ENCODE measurements at regions not wholly inside any gene's neighbourhood (a gene's known extent, or its start where the extent isn't known, plus 50 kb on each side); places are given as distances from the start of the nearest gene placed in this dataset.

DNA sequence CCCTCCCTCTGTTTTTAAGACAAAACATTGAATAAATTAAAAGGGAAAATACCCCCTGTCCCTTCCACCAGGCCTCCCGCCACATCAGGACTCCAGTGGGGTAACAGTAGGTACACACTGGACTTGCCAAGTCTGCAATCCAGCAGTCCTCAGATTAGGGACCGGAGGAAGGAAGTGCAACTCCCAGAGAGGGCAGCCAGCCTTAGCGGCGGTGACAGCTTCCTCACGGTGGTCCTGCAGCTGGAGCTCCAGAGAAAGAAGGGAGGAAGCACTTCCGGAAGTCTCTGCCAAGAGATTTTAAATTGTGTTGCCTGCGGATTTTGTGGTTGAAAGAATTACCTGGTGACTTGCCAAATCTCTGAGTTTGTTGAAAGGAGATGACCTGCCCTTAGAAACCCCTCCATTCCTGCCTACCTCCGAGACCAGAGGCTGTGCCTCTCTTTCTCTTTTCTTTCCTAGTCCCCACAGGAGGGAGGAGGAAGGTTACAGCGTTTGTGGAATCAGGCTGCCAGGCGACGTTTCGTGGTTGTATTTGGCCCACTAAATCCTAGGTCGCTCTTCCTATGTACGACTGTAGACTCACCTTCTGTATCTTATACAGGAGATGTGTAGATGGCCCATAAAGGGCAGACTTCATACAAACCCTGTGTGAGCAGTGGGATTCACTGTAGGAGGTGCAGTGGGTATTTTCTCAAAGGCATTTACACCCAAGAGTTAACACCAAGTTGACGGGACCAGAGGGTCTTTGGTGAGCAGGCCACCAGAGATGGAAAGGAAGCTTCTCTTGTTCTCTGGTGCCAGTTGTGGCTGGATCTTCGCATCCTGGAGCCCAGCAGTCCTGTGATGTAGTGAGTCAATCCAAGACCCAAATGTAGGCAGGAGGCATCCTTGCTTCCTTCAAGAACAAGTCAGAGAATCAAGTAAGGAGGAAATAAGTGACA, 77.9 kb downstream of the INSIG1 start:
- BruUV-seq (replicated peaks), result no TSS peak
- Histone ChIP-seq H3K4me3 (ENCODE audit: low read depth in 2 of 2, low read length in 2 of 2) (no peak overlapping the region), H3K36me3 (ENCODE audit: control insufficient read depth, insufficient read depth, low read length) (0 out of 2 replicates have a peak, but pooled peaks cover 3% of the 10 kb centered on the region), H3K9me3 (ENCODE audit: control insufficient read depth, insufficient read depth, low read depth, low read length) (no peaks in the 10 kb centered on the region), H3K4me1 (ENCODE audit: control insufficient read depth, insufficient read depth, low read length) (peaks cover 4% of the 10 kb centered on the region), H3K27me3 (ENCODE audit: control insufficient read depth, insufficient read depth, low read length) (peaks cover 57% of the 10 kb centered on the region), H3K27ac (ENCODE audit: low read length) (no peak overlapping the region)
- DNase-seq (ENCODE audit: low read depth, low spot score) (no peak), ATAC-seq (no peak)
- ChIA-PET POLR2A (no interaction called here), CTCF (no interaction called here)
- TF ChIP-seq, protein P1, sequence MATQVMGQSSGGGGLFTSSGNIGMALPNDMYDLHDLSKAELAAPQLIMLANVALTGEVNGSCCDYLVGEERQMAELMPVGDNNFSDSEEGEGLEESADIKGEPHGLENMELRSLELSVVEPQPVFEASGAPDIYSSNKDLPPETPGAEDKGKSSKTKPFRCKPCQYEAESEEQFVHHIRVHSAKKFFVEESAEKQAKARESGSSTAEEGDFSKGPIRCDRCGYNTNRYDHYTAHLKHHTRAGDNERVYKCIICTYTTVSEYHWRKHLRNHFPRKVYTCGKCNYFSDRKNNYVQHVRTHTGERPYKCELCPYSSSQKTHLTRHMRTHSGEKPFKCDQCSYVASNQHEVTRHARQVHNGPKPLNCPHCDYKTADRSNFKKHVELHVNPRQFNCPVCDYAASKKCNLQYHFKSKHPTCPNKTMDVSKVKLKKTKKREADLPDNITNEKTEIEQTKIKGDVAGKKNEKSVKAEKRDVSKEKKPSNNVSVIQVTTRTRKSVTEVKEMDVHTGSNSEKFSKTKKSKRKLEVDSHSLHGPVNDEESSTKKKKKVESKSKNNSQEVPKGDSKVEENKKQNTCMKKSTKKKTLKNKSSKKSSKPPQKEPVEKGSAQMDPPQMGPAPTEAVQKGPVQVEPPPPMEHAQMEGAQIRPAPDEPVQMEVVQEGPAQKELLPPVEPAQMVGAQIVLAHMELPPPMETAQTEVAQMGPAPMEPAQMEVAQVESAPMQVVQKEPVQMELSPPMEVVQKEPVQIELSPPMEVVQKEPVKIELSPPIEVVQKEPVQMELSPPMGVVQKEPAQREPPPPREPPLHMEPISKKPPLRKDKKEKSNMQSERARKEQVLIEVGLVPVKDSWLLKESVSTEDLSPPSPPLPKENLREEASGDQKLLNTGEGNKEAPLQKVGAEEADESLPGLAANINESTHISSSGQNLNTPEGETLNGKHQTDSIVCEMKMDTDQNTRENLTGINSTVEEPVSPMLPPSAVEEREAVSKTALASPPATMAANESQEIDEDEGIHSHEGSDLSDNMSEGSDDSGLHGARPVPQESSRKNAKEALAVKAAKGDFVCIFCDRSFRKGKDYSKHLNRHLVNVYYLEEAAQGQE (IDR thresholded peaks at IDR 0.05; ENCODE audit: insufficient read depth in 1 of 2, low read depth in 2 of 2, low read length in 1 of 2), result no peak
- TF ChIP-seq SIN3A (IDR thresholded peaks at IDR 0.05; ENCODE audit: borderline replicate concordance, insufficient read depth, low read depth, low read length) (no peak), POLR2AphosphoS5 (IDR thresholded peaks at IDR 0.05; ENCODE audit: low read depth, low read length) (no peak)
- TF ChIP-seq, protein P2, sequence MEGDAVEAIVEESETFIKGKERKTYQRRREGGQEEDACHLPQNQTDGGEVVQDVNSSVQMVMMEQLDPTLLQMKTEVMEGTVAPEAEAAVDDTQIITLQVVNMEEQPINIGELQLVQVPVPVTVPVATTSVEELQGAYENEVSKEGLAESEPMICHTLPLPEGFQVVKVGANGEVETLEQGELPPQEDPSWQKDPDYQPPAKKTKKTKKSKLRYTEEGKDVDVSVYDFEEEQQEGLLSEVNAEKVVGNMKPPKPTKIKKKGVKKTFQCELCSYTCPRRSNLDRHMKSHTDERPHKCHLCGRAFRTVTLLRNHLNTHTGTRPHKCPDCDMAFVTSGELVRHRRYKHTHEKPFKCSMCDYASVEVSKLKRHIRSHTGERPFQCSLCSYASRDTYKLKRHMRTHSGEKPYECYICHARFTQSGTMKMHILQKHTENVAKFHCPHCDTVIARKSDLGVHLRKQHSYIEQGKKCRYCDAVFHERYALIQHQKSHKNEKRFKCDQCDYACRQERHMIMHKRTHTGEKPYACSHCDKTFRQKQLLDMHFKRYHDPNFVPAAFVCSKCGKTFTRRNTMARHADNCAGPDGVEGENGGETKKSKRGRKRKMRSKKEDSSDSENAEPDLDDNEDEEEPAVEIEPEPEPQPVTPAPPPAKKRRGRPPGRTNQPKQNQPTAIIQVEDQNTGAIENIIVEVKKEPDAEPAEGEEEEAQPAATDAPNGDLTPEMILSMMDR (IDR thresholded peaks at IDR 0.05), result no peak
- in situ Hi-C loops (cut with HindIII; ENCODE audit: low pct_unique_long_range_greater_than_20kb, low sequenced_read_pairs), result no loop called here
- intact Hi-C loops (cut with micrococcal nuclease; ENCODE audit: unreplicated experiment), result no loop called here

DNA sequence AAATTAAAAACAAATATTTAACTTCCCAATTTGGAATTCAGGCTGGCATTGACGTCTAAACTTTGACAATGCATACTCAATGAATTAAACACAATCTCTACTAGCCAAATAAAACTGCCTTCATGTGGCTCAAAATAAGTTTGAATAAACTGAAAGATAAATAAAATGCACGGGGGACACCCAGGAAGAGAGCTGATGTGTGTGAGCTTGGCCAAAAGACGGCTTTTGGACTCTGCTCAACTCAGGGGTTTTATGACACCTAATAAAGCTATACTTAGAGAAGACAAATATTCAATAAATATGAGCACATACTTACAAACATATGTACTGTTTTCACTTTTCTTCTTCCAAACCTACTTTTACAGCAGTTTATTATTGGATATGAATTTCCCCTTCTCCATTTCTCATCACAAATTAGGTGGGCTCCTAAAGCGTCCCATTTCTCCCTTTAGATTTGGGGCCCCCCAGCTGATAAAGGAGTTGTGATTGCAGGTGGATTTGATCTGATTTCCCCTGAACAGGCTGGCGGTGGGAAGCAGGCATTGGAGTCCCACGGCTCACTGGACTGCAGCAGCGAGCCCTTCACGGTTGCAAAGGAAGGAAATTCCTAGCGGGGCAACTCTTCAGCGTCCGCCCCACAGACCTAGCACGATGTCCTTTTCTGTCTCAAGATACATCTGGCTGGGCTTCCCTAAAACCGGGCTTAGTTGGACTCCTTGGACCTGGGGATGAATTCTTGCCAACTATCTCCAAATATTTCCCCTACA, 79.6 kb downstream of the INSIG1 start:
- BruUV-seq (replicated peaks), result no TSS peak
- DNase-seq (ENCODE audit: low read depth, low spot score), result no peak
- H3K27ac ChIP-seq (ENCODE audit: low read length), result no peak overlapping the region
- H3K27me3 ChIP-seq (ENCODE audit: control insufficient read depth, insufficient read depth, low read length), result peaks cover 60% of the 10 kb centered on the region
- 0 out of 2 replicates have a peak, but pooled peaks cover 3% of the 10 kb centered on the region for H3K36me3 ChIP-seq (ENCODE audit: control insufficient read depth, insufficient read depth, low read length)
- POLR2A ChIA-PET, result no interaction called here
- 0 out of 2 replicates have a peak, but pooled peaks have one; percentile 13 for ATAC-seq
- intact Hi-C loops (cut with micrococcal nuclease; ENCODE audit: unreplicated experiment), result no loop called here
- in situ Hi-C loops (cut with HindIII; ENCODE audit: low pct_unique_long_range_greater_than_20kb, low sequenced_read_pairs), result no loop called here
- no peak for TF ChIP-seq POLR2AphosphoS5 (IDR thresholded peaks at IDR 0.05; ENCODE audit: low read depth, low read length)
- no peak for TF ChIP-seq SIN3A (IDR thresholded peaks at IDR 0.05; ENCODE audit: borderline replicate concordance, insufficient read depth, low read depth, low read length)
- no peak for TF ChIP-seq TCF7L2 (IDR thresholded peaks at IDR 0.05; ENCODE audit: low read depth, low read length)
- peaks cover 4% of the 10 kb centered on the region for H3K4me1 ChIP-seq (ENCODE audit: control insufficient read depth, insufficient read depth, low read length)
- H3K9me3 ChIP-seq (ENCODE audit: control insufficient read depth, insufficient read depth, low read depth, low read length), result no peaks in the 10 kb centered on the region
- H3K4me3 ChIP-seq (ENCODE audit: low read depth in 2 of 2, low read length in 2 of 2), result peak overlapping the region in 1 of 2 experiments; percentile 15; a peak in 2 of 4 replicates
- CTCF ChIA-PET, result no interaction called here
